ENCODE measurements at regions not wholly inside any gene's neighbourhood (a gene's known extent, or its start where the extent isn't known, plus 50 kb on each side); places are given as distances from the start of the nearest gene placed in this dataset.

DNA sequence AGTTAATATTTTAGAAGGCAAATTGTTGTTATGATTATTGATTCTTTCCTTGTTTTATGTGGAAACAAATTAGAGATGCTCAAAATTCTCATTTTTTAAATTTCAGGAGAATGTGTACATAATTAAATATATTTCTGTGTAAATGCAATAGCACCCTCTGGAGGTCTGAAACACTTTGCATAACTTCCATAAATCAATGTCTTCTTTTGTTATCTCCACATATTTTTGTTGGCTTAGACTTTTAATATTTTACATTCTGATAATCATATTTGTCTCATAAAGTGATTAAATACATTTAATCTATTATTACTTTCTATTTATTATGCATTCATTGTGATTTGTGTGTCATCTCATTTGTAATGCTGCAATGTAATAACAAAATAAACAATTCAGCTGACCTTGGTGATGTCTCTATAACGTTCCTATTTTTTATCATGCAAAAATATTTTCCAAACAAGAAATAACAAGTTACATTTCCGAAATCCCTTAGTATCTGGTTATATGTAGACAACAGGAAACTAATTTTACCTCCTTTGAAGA, 201.8 kb upstream of the GALNT5 start:
- H3K27me3 ChIP-seq: no peaks in the 10 kb centered on the region
- TF ChIP-seq, protein P1, sequence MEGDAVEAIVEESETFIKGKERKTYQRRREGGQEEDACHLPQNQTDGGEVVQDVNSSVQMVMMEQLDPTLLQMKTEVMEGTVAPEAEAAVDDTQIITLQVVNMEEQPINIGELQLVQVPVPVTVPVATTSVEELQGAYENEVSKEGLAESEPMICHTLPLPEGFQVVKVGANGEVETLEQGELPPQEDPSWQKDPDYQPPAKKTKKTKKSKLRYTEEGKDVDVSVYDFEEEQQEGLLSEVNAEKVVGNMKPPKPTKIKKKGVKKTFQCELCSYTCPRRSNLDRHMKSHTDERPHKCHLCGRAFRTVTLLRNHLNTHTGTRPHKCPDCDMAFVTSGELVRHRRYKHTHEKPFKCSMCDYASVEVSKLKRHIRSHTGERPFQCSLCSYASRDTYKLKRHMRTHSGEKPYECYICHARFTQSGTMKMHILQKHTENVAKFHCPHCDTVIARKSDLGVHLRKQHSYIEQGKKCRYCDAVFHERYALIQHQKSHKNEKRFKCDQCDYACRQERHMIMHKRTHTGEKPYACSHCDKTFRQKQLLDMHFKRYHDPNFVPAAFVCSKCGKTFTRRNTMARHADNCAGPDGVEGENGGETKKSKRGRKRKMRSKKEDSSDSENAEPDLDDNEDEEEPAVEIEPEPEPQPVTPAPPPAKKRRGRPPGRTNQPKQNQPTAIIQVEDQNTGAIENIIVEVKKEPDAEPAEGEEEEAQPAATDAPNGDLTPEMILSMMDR (IDR thresholded peaks at IDR 0.05): peak in 6 of 7 experiments; percentile 17 to 46 (median 34)
- TF ChIP-seq POLR2A (IDR thresholded peaks at IDR 0.05): no peak
- H3K9me3 ChIP-seq: no peaks in the 10 kb centered on the region
- no peaks in the 10 kb centered on the region for H3K4me1 ChIP-seq
- no peak overlapping the region for H3K4me3 ChIP-seq
- no peak for ATAC-seq
- DNase-seq: no peak
- intact Hi-C loops (cut with DNase I): no loop called here
- H3K36me3 ChIP-seq (replicated peaks in 1 of 2; ENCODE audit: insufficient read depth in 1 of 2, low read depth in 2 of 2): no peaks in the 10 kb centered on the region
- no peak overlapping the region for H3K27ac ChIP-seq
- 3 to 7% methylated on average over 2 of the region's 2 CpGs for WGBS, 2 donors

DNA sequence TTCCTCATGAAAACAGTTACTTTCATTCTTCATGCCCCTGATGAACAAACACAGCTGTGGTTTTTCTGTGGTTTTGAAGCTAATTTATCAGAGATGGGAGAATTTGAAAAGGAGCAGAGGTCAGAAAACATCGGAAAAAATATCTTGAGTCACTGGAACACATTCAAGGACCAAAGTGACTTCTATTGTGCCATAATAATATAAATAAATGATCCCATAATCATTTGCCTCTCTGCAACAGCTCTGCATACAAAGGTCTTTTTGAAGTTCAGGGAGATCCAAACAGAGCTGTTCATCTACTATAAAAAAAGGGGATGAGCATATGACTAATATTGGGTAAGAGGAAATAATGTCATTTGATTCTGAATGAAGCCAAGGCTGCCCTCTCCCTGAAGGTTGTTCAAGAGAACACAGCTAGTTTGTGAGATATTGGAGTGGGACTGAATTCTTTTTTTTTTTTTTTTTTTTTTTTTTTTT, 201.3 kb upstream of the GALNT5 start:
- H3K4me1 ChIP-seq: no peaks in the 10 kb centered on the region
- H3K36me3 ChIP-seq (replicated peaks in 1 of 2; ENCODE audit: insufficient read depth in 1 of 2, low read depth in 2 of 2): no peaks in the 10 kb centered on the region
- H3K9me3 ChIP-seq: no peaks in the 10 kb centered on the region
- TF ChIP-seq POLR2A (IDR thresholded peaks at IDR 0.05): no peak
- TF ChIP-seq, protein P1 (IDR thresholded peaks at IDR 0.05): no peak
- ATAC-seq (peak; percentile 33), DNase-seq (no peak)
- no peak overlapping the region for H3K27ac ChIP-seq
- 0 to 3% methylated on average over 1 of the region's 1 CpG for WGBS, 2 donors
- H3K4me3 ChIP-seq: no peak overlapping the region
- no peaks in the 10 kb centered on the region for H3K27me3 ChIP-seq
- intact Hi-C loops (cut with DNase I): no loop called here

DNA sequence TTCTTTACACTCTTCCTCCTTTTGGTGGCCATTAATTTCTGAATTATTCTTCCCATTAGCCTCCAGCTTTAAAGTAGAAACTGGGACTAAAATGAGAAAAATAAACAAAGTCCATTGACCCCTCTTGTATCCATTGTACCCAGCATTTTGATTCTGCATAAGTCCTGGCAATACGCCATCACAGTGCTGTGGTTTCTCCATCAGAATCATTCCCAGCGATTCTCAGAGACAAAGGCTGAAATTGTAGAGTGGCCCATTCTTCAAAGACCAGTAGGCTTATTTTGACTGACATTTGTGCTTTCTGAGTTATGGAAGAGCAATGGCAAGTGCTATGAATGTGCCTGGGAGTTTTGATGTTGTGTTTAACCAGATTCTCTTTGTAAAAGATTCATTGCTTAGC, 199.3 kb upstream of the GALNT5 start:
- H3K27me3 ChIP-seq: no peaks in the 10 kb centered on the region

DNA sequence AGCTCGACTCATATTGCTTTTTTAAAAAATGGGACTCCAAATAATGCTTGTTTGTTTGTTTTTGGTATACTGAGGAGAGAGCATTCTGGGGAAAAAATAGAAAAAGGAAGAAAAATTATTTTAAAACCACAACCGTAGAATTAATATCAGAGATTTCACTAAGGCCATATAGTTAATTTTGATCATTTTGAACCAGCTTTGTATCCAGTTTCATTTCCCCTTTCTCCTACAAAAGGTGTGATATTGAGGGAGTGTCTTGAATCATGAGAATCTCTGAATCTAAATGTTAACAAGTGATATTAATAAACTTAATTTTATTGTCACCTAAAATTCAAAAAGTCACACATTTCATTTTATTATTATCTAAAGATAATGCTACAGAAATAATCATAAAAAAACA, 198.5 kb upstream of the GALNT5 start:
- Histone ChIP-seq H3K4me3 (no peak overlapping the region), H3K9me3 (no peaks in the 10 kb centered on the region), H3K27me3 (no peaks in the 10 kb centered on the region), H3K36me3 (replicated peaks in 1 of 2; ENCODE audit: insufficient read depth in 1 of 2, low read depth in 2 of 2) (no peaks in the 10 kb centered on the region), H3K4me1 (no peaks in the 10 kb centered on the region), H3K27ac (no peak overlapping the region)
- intact Hi-C loops (cut with DNase I): no loop called here
- ATAC-seq: no peak
- 78 to 82% methylated on average over 2 of the region's 2 CpGs for whole genome bisulfite sequencing, 2 donors
- TF ChIP-seq, protein P1 (IDR thresholded peaks at IDR 0.05): no peak
- no peak for TF ChIP-seq POLR2A (IDR thresholded peaks at IDR 0.05)
- DNase-seq: no peak

More for the DNA sequence above, 199.3 kb upstream of the GALNT5 start:
- H3K4me3 ChIP-seq: no peak overlapping the region
- H3K36me3 ChIP-seq (replicated peaks in 1 of 2; ENCODE audit: insufficient read depth in 1 of 2, low read depth in 2 of 2): no peaks in the 10 kb centered on the region
- H3K27ac ChIP-seq: no peak overlapping the region
- TF ChIP-seq, protein P1 (IDR thresholded peaks at IDR 0.05): no peak
- no peak for TF ChIP-seq POLR2A (IDR thresholded peaks at IDR 0.05)
- no peak for ATAC-seq
- H3K4me1 ChIP-seq: no peaks in the 10 kb centered on the region
- WGBS, 2 donors: 85 to 88% methylated on average over 2 of the region's 2 CpGs
- H3K9me3 ChIP-seq: no peaks in the 10 kb centered on the region
- no peak for DNase-seq
- intact Hi-C loops (cut with DNase I): no loop called here

DNA sequence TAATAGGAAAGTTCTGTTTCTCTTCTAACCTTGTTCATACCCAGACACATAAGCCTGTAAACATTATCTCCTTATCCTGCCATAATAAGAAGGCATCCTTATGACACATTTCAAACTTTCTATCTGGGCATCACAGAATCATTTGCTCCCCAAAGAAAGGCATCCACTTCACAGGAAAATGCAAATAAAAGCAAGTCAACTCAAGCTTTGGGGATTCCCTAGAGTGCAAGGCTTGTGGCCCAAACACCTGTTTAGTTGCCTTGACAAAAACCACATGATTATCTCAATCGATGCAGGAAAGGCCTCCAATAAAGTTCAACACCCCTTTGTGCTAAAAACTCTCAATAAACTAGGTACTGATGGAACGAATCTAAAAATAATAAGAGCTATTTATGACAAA, 195.7 kb upstream of the GALNT5 start:
- H3K36me3 ChIP-seq (replicated peaks in 1 of 2; ENCODE audit: insufficient read depth in 1 of 2, low read depth in 2 of 2): no peaks in the 10 kb centered on the region
- H3K27me3 ChIP-seq: no peaks in the 10 kb centered on the region
- no peaks in the 10 kb centered on the region for H3K4me1 ChIP-seq
- no peak for DNase-seq
- TF ChIP-seq, protein P1 (IDR thresholded peaks at IDR 0.05): no peak
- no peak for TF ChIP-seq POLR2A (IDR thresholded peaks at IDR 0.05)
- no peak overlapping the region for H3K4me3 ChIP-seq
- intact Hi-C loops (cut with DNase I): no loop called here
- no peak for ATAC-seq
- 50 to 54% methylated on average over 2 of the region's 2 CpGs for WGBS, 2 donors
- no peaks in the 10 kb centered on the region for H3K9me3 ChIP-seq
- H3K27ac ChIP-seq: no peak overlapping the region
